Endothelial cell of hepatic sinusoid (primary cell): ENCODE measurements at regions not wholly inside any gene's neighbourhood (a gene's known extent, or its start where the extent isn't known, plus 50 kb on each side); places are given as distances from the start of the nearest gene placed in this dataset.
"Not testable (repeated sequence)": the region's sequence is repeated elsewhere in the genome, so short reads cannot be mapped to it uniquely, and the experiment has no call there.

Source experiments
- in situ Hi-C: cut with HindIII; loops from 2 replicates; pipeline ENCODE4 v1.10.0; 2017; ENCODE audit warnings: low sequenced_read_pairs

DNA sequence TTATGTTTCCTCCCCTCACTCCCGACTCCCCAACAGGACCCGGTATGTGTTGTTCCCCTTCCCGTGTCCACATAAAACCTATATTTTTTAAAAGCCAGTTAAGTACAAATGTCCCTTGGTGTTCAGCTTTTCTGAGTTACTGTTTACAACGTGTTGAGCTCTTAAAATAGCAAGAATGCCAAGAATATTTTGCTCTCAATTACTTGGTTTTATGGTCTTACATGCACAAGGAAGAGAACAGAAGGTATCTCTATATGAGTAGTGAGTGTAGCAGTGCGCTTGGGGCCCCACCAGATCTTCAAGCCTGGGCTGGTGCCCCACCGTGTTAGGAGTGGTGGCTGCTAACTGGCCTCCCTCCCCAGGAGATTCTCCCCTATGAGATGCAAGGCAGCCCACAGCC lies 75.3 kb downstream of the RIN2 start:
- in situ Hi-C loops: no loop called here

DNA sequence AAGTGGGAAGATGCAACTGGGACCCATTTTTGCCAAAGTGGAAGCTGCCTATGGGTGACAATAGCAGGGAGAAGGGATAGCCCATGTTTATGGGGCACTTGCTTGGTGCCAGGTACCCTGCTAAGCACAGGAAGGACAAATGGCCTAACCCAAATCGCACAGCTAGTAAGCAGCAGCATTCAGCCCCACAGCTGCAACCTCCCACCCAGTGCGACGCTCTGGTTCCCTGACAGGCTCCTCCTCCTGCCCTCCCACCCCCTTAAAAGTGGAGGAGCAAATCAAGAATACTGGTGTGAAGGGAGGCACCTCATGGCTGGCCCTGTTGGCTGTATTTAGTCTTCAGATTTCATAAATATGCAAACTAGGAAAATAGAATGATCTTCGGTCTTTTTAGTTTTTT lies 76.2 kb downstream of the RIN2 start:
- in situ Hi-C loops: no loop called here

DNA sequence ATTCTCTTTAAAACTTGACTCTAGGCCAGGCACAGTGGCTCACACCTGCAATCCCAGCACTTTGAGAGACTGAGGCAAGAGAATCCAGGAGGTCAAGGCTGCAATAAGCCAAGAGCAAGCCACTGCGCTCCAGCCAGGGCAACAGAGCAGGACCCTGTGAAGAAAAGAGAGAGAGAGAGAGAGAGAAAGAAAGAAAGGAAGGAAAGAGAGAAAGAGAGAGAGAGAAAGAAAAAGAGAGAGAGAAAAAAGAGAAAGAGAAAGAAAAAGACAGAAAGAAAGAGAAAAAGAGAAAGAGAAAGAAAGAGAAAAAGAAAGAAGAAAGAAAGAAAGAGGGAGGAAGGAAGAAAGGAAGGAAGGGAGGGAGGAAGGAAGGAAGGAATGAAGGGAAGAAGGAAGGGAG lies 76.7 kb downstream of the RIN2 start:
- in situ Hi-C loops: no loop called here

DNA sequence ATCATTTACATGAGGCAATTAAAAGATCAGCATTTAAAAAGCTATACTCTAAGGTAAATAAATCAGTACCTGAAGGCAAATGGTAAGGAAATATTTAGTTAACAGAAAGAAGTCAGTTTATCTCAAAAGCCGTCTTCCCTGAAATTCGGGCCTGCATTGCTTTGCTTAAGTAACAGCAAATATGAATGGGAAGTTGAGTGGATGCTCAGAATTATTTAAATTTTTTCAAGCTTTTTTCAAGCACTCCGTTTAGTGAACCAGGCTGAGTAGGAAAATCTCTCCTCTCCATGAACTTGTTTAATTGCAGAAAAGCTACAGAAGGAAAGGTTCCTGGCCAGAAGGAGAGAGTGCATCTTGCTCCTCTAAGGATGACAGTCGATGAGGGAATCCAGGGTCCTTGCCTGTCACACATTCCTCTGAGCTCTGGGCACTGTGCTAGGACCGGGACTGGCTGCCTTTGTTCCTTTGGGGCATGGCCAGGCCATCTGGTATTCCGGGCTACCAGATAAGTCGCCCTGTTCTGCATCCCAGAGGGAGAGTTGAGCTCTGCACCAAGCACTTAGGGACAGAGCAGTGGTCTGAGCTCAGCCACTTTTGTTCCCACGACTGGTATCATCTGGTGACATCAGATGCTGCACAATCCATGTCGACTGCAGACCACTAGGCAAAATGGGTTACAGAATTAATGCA lies 77.6 kb downstream of the RIN2 start:
- in situ Hi-C loops: no loop called here

DNA sequence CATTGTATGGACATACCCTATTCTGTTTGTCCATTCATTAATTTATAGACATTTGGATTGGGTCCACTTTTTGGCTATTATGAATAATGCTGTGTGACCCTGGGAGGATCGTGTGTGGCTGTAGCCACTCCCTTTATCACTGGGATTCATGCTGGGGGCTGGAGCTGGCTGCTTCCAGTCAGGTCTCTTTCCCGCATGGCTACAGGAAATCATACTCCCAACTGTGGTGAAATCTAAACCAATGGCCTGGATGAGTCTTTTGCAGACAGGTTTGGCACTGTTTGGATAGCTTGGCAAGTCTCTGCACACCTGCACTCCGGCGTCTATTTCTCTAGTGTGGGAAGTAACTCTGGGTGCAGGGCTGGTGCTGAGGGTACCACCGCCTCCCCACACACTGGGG lies 80.4 kb downstream of the RIN2 start:
- in situ Hi-C loops: no loop called here

DNA sequence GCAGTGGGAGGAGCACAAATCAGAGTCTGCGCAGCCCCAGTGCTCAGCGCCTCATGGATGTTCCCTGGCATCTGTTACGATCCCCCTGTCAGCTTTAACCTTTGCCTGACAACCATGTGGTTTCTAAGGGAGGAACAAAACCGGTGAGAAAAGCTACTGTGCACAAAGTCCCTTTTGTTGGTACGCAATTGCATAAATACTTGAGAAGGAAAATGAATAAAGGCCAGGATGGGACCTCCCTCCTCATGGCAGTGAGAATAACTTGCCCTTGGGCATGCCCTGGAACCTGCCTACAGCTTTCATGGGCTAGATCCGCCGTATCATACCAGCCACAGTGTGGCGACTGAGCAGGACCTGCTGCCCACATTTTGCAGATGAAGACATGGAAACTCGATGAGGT lies 81.0 kb downstream of the RIN2 start:
- in situ Hi-C loops: no loop called here

DNA sequence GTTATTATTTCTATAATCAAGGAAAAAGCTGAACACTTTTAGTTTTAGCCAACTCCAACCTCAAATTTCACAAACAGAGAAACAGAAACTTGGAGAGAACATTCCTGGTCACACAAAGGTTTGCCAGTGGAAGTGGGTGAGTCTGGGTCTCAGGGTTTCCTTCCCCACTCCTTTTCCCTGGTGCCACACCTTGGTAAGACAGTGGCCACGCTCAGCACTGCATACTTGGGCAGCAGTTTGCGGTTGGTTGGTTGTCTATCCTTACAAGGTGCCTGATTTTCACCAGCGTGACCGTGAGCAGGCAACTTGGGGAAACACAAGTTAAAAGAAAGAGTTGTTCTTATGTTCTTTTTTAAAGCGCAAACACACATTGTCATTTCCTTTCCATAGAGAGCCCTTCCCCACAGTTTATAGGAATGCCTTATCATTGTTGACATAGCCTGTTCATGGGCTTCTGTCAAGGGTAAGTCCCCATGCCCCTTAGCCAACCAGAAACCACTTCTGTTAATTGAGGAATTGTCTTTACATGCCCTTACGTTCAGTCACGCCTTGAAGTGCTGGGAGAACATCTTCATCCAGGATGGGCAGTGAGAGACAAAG lies 82.2 kb downstream of the RIN2 start:
- in situ Hi-C loops: no loop called here

DNA sequence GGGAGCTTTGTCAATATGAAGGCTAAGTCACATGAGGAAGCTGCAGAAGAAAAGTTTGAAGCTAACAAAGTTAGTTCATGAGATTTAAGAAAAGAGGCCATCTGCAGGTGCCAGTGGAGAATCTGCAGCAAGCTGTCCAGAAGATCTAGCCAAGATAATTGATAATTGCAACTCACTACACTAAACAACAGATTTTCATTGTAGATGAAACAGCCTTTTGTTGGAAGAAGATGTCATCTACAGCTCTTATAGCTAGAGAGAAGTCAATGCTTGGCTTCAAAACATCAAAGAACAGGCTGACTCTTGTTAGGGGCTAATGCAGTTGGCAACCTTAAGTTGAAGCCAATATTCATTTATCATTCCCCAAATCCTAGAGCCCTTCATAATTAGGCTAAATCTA lies 83.7 kb downstream of the RIN2 start:
- in situ Hi-C loops: no loop called here

DNA sequence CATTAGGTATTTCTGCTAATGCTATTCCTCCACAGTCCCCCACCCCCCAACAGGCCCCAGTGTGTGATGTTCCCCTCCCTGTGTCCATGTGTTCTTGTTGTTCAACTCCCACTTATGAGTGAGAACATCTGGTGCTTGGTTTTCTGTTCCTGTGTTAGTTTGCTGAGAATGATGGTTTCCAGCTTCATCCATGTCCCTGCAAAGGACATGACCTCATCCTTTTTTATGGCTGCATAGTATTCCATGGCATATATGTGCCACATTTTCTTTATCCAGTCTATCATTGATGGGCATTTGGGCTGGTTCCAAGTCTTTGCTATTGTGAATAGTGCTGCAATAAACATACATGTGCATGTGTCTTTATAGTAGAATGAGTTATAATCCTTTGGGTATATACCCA lies 86.8 kb downstream of the RIN2 start:
- in situ Hi-C loops: not testable (repeated sequence)

DNA sequence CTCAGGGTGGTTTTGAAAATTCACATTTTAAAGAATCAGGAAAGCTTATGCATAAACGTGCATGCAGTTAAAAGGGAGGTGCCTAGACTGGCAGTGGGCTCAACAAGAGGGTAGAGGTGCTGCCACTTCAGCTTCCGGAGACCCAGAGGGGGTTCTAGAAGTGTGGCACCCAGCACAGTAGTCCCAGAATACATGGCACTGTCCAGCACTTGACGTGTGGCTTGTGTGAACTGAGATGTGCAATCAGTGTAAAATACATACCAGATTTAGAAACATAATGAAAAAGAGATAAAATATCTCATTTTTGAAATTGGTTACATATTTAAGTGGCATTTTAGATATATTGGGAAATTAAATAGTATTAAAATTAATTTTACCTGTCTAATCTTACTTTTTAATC lies 89.3 kb downstream of the RIN2 start:
- in situ Hi-C loops: no loop called here

DNA sequence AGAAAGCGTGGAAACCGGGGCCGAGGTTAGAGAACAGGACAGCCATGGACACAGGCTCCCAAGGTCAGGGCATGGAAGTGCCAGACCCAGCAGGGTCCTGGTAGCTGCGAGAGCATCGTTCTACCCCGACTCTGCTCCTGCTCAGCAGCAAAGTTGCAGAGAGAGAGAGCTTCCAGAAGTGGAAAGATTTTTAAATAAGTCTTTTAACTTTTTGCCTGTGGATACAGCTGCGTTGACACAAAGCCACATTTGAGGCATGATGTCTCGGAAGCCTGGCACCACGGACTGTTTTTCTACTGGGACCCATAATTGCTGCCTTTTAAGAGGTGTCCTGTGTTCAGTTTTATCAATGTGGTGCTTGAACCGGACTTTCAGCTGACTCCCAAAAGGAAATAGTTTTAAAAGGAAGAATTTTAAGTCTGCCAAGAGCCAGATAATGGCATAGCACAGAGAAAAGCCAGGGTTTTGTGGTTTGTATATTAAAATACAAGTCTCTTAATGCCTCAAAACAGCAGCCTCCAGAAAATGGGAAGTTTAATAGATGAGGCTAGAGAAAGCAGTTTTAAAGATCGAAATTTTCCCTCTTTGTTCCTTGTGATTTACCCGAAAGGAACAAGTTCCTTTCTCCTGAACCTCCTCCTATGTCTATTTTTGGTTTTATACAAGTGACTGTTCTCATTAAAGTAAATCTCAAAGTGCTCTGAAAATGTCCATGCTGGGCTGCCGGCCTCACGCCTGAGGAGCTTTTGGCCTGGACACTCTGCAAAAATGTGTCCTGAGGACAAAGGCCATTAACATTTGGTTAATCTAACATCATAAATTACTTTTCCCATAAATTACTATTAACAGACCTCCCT lies 91.5 kb downstream of the RIN2 start:
- in situ Hi-C loops: no loop called here

DNA sequence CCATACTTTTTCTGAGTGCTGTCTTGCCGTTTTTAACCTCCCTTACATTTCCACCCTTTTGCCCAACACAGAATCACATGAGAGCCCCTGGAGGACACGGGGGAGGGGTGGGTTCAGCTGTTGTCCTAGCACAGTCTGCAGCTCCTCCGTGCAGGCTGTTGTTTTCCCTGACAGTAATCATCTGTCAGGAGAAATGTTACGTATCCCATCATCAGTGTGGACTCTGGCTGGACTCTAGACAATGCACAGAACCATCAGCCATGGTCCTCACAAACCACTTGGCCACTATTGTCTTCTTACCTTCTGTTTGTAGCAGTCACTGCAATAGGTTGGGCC lies 92.1 kb downstream of the RIN2 start:
- in situ Hi-C loops: no loop called here

DNA sequence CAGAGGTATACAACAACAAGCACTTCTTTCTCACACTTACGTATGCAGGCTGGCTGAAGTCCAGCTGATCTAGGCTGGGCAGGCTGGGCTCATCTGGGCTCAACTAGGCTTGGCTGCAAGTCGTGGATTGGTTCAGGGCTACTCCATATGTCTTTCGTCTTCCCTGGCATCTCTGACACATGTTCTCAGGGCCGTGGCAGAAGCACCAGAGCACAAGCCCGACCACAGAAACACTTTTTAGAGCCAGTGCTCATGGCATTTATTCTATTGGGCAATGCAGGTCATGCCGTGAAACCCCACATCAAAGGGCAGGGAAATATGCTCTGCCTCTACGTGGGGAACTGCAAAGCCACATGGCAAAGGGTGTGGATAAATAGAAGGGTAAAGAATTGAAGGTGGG lies 93.8 kb downstream of the RIN2 start:
- in situ Hi-C loops: no loop called here

DNA sequence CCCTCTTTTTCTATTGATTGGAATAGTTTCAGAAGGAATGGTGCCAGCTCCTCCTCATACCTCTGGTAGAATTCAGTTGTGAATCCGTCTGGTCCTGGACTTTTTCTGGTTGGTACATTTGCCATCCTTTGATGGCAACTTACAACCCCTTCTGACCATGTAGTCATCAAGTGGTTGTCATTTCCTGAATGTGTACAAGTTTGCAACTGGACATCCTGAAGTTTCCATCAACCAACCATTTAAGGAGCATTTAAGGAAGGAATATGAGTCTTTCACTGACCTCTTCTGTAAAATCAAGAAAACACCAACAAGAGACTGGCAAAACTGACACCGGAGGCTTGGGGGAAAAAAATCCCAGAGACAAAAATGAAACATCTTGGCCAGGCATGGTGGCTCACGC lies 97.4 kb downstream of the RIN2 start:
- in situ Hi-C loops: no loop called here

DNA sequence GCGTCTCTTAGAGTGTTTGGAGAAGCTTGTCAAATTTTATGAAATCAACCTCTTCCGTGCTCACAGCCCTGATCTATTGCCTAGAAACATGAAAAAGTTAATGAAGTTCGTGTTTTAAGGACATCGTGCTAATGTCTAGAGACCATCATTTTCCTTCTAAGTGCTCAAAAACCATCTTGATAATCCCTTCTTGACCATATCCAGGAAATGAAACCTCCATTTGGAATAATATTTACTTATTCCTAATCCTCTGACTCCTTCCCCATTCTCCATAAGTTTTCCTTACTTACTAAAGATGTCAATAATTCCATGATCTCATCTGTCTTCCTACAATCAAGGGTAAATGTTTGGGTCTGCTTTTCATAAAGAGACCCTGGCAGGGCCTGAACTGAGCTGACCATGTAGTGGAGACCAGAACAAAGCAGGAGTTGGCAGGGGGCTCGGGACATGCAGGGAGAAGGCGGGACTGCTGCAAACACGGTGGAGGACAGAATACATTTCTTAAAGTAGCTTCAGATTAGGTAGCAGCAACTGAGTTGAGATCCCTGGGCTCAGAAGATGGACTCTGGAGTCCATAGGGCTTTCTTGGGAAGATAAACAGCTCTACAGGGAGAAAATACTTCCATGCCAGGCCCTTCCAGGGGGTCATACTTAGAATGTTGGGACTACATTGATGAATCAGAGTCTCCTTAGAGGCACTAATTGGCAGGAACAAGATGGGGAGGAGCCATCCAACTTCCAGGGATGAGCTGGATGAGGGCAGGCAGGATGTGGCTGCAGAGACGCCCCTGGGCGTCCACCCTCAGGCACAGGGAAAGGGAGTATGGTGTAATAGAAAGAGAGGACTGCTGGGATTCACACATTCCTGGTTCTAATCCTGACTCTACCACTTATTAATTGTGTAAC lies 100.7 kb downstream of the RIN2 start:
- in situ Hi-C loops: no loop called here

DNA sequence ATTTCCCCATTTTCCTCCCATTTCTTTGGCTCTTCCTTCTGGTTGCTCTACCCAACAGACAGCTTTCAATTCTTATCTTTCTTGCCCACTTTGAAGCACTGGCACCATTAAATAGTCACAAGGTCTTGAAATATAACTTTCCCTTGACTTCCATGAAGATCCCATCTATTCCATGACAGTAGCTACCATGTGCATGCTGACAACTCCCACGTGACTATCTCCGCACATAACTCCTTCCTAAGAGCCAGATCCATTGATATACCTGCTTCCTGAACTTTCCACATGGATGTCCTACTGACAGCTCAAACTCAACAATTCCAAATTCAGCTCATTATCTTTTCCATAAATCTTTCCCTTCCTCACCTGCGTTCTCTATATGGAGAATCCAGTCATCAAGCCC lies 101.4 kb downstream of the RIN2 start:
- in situ Hi-C loops: no loop called here

DNA sequence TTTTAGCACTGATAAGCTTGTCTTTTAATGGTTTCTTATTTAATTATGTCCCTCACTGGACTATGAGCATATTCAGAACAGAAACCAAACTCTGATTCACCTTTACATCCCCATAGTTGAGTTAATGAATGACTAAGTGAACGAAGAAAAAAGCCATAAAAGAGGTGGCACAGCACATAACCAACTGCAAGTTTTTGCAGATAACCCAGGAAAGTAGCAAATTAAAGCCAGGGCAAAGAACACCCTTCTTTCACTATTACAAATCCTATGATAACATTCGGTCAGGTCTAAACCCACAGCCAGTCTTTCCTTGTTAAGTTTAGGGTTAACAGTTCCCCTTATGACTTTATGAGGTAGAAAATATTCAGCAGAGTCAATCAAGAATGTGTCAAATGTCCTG lies 102.7 kb downstream of the RIN2 start:
- in situ Hi-C loops: no loop called here

DNA sequence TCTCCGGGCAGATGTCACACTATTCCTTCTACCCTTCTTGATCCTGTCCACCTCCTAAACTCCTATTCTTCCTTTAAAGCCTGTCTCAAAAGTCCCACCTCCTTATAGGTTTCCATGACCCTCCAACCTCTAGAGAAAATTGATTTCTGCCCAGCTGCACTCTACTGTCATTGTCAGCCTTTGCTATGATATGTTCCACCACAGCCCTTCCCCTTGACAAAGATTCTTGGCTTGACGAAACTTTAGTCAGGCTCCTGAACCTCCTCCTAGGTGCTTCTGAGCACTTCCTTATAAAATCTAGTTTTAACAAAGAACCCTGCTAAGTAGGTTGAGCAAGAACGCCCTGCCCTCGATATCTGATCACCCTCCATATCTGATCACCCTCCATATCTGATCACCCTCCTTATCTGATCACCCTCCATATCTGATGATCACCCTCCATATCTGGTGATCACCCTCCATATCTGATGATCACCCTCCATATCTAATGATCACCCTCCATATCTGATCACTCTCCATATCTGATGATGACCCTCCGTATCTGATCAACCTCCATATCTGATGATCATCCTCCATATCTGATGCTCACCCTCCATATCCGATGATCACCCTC lies 103.2 kb downstream of the RIN2 start:
- in situ Hi-C loops: no loop called here

DNA sequence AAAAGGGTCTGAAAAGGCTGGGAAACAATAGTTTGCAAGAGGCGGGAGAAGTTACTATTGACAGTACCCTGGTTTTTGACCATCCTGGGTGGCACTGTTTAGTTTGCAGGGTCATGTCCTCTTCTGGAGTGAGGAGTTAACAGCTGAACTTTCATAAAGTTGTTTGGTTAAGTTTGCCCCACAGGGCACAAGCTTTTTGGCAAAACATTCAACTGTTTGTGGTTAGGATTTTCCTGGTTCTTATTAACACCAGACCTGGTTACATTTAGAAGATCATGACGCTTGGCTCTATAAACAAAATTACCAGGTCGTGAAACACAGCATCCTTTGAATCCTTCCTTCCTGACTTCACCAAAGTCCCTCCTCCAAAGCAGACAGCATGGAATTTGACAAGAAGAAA lies 106.1 kb downstream of the RIN2 start:
- in situ Hi-C loops: no loop called here

DNA sequence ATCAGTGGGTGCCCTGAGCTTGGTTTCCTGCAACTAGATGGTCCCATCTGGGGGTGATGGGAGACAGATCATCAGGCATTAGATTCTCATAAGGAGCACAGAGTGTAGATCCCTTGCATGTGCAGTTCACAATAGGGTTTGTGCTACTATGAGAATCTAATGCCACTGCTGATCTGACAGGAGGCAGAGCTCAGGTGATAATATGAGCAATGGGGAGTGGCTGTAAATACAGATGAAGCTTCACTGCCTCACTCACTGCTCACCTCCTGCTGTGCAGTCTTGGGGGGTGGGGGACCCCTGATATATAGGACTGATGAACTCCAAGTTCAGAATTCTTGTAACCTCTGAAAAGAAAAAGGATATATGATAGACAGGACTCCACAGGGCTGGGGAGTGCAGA lies 108.0 kb downstream of the RIN2 start:
- in situ Hi-C loops: no loop called here

DNA sequence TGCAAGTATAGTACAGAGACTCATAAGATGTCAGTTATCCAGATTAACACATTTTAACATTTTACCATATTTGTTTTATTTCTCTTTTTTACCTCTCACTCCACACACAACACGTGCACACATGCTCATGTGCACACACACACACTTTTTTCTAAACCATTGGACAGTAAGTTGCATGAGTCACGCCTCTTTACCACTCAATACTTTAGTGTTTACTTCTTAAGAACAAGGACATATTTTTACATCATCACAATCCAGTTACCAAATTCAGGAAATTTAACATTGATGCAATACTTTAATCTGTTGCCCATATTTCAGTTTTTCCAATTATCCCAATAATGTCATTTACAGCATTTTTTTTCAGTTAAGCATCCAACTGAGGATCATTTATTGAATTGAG lies 109.0 kb downstream of the RIN2 start:
- in situ Hi-C loops: no loop called here
